Type B pancreatic cell (in vitro differentiated cells): ENCODE measurements at regions not wholly inside any gene's neighbourhood (a gene's known extent, or its start where the extent isn't known, plus 50 kb on each side); places are given as distances from the start of the nearest gene placed in this dataset.
A peak's percentile ranks its signal among the peaks of the same experiment; 100 is the strongest.

Source experiments
- DNase-seq: peaks from one replicate; pipeline ENCODE4 v3.0.0; 2021; ENCODE audit warnings: mixed read lengths; ENCODE audit not compliant: unreplicated experiment; ENCODE audit errors: extremely low spot score
- H3K27ac Mint-ChIP-seq: 2 replicates; pipeline ENCODE4 v1.8.0; 2021; ENCODE audit warnings: mild to moderate bottlenecking, mixed read lengths
- H3K27me3 Mint-ChIP-seq: 2 replicates; pipeline ENCODE4 v1.8.0; 2021; ENCODE audit warnings: mixed read lengths
- H3K36me3 Mint-ChIP-seq: 2 replicates; pipeline ENCODE4 v1.8.0; 2021; ENCODE audit warnings: mixed read lengths
- H3K4me1 Mint-ChIP-seq: one replicate; pipeline ENCODE4 v1.8.0; 2021; ENCODE audit warnings: mixed read lengths; ENCODE audit not compliant: unreplicated experiment
- H3K4me3 Mint-ChIP-seq: 2 replicates; pipeline ENCODE4 v1.8.0; 2021; ENCODE audit warnings: mild to moderate bottlenecking, mixed read lengths
- H3K9me3 Mint-ChIP-seq: 2 replicates; pipeline ENCODE4 v1.8.0; 2021; ENCODE audit warnings: mixed read lengths
- CTCF ChIP-seq: fragments of 200-600 bp; sonication (generic); conservative IDR thresholded peaks from 2 replicates; pipeline ENCODE4 v1.5.0; 2021; ENCODE audit warnings: antibody characterized with exemption, mild to moderate bottlenecking

GRCh38 chr9:80147866-80148265 is 576.1 kb downstream of the TLE4 start:
- DNase-seq = no peak
- Mint-ChIP-seq H3K27ac (no peak overlapping the region), H3K4me3 (no peak overlapping the region), H3K9me3 (peaks cover 12% of the 10 kb centered on the region), H3K27me3 (peaks cover 8% of the 10 kb centered on the region), H3K36me3 (no peaks in the 10 kb centered on the region), H3K4me1 (peaks cover 11% of the 10 kb centered on the region)
- TF ChIP-seq CTCF = no peak

GRCh38 chr9:80146466-80146865 is 574.7 kb downstream of the TLE4 start:
- peak; percentile 67 for TF ChIP-seq CTCF
- no peaks in the 10 kb centered on the region for H3K36me3 Mint-ChIP-seq
- H3K27ac Mint-ChIP-seq = no peak overlapping the region
- peaks cover 12% of the 10 kb centered on the region for H3K9me3 Mint-ChIP-seq
- H3K4me3 Mint-ChIP-seq = no peak overlapping the region
- DNase-seq = no peak
- H3K4me1 Mint-ChIP-seq = peaks cover 11% of the 10 kb centered on the region
- H3K27me3 Mint-ChIP-seq = peaks cover 4% of the 10 kb centered on the region

- Mint-ChIP-seq H3K27me3 (peaks cover 14% of the 10 kb centered on the region), H3K4me3 (no peak overlapping the region), H3K4me1 (peaks cover 11% of the 10 kb centered on the region), H3K27ac (no peak overlapping the region), H3K36me3 (no peaks in the 10 kb centered on the region), H3K9me3 (peaks cover 3% of the 10 kb centered on the region)
- no peak for DNase-seq
- TF ChIP-seq CTCF = no peak
Measured at GRCh38 chr9:80144856-80145255, 573.1 kb downstream of the TLE4 start.

- no peak for DNase-seq
- Mint-ChIP-seq H3K9me3 (no peaks in the 10 kb centered on the region), H3K27me3 (peaks cover 15% of the 10 kb centered on the region), H3K4me3 (no peak overlapping the region), H3K27ac (no peak overlapping the region), H3K4me1 (peaks cover 11% of the 10 kb centered on the region), H3K36me3 (no peaks in the 10 kb centered on the region)
- TF ChIP-seq CTCF = no peak
Measured at GRCh38 chr9:80144406-80144805, 572.6 kb downstream of the TLE4 start.

GRCh38 chr9:80143899-80144298 is 572.1 kb downstream of the TLE4 start:
- H3K36me3 Mint-ChIP-seq = no peaks in the 10 kb centered on the region
- no peak overlapping the region for H3K27ac Mint-ChIP-seq
- no peak for DNase-seq
- no peak for TF ChIP-seq CTCF
- H3K27me3 Mint-ChIP-seq = peaks cover 15% of the 10 kb centered on the region
- peaks cover 11% of the 10 kb centered on the region for H3K4me1 Mint-ChIP-seq
- no peaks in the 10 kb centered on the region for H3K9me3 Mint-ChIP-seq
- no peak overlapping the region for H3K4me3 Mint-ChIP-seq

- DNase-seq = no peak
- Mint-ChIP-seq H3K4me3 (no peak overlapping the region), H3K27me3 (no peaks in the 10 kb centered on the region), H3K9me3 (no peaks in the 10 kb centered on the region), H3K4me1 (no peaks in the 10 kb centered on the region), H3K27ac (no peak overlapping the region), H3K36me3 (no peaks in the 10 kb centered on the region)
- no peak for TF ChIP-seq CTCF
Measured at GRCh38 chr9:80134487-80134886, 562.7 kb downstream of the TLE4 start.
